Mesothelial cell of epicardium (in vitro differentiated cells): ENCODE measurements at regions not wholly inside any gene's neighbourhood (a gene's known extent, or its start where the extent isn't known, plus 50 kb on each side); places are given as distances from the start of the nearest gene placed in this dataset.
"Not testable (repeated sequence)": the region's sequence is repeated elsewhere in the genome, so short reads cannot be mapped to it uniquely, and the experiment has no call there.

Experiments used
- DNase-seq, 2 experiments: peaks; one replicate each; pipeline ENCODE4 v3.0.0; 2021; ENCODE audit warnings: low spot score in 2 of 2; ENCODE audit not compliant: unreplicated experiment in 2 of 2
- H3K27ac Mint-ChIP-seq: 2 replicates; pipeline ENCODE4 v1.8.0; 2021; ENCODE audit warnings: mixed read lengths
- H3K27me3 Mint-ChIP-seq: 2 replicates; pipeline ENCODE4 v1.8.0; 2021; ENCODE audit warnings: low read depth, mixed read lengths
- H3K36me3 Mint-ChIP-seq: 2 replicates; pipeline ENCODE4 v1.8.0; 2021; ENCODE audit warnings: mixed read lengths
- H3K4me1 Mint-ChIP-seq: 2 replicates; pipeline ENCODE4 v1.8.0; 2021; ENCODE audit warnings: mixed read lengths
- H3K4me3 Mint-ChIP-seq: 2 replicates; pipeline ENCODE4 v1.8.0; 2021; ENCODE audit warnings: mild to moderate bottlenecking, moderate library complexity, mixed read lengths
- H3K9me3 Mint-ChIP-seq: 2 replicates; pipeline ENCODE4 v1.8.0; 2021; ENCODE audit warnings: mixed read lengths
- CTCF ChIP-seq: fragments of 200-600 bp; sonication (generic); IDR thresholded peaks from one replicate; pipeline ENCODE4 v1.5.0; 2021; ENCODE audit warnings: antibody characterized with exemption; ENCODE audit not compliant: unreplicated experiment

- Mint-ChIP-seq H3K4me3 (no peak overlapping the region), H3K9me3 (peaks cover 16% of the 10 kb centered on the region), H3K27ac (no peak overlapping the region), H3K27me3 (peaks cover 8% of the 10 kb centered on the region), H3K4me1 (no peaks in the 10 kb centered on the region), H3K36me3 (no peaks in the 10 kb centered on the region)
- DNase-seq, result no peak
- TF ChIP-seq CTCF, result no peak
These were observed 136.4 kb downstream of the GPR63 start for GRCh38 chr6:96700915-96701314.

- not testable (repeated sequence) for H3K4me3 Mint-ChIP-seq, H3K36me3 Mint-ChIP-seq, H3K27ac Mint-ChIP-seq, H3K4me1 Mint-ChIP-seq, DNase-seq, H3K9me3 Mint-ChIP-seq
- H3K27me3 Mint-ChIP-seq, result peaks cover 15% of the 10 kb centered on the region
These were observed 131.5 kb downstream of the FHL5 start for GRCh38 chr6:96694429-96694828.

GRCh38 chr6:96687121-96687520 is 124.2 kb downstream of the FHL5 start:
- no peak overlapping the region for H3K27ac Mint-ChIP-seq
- H3K4me3 Mint-ChIP-seq, result no peak overlapping the region
- H3K9me3 Mint-ChIP-seq, result peaks cover 9% of the 10 kb centered on the region

GRCh38 chr6:96685702-96686101 is 122.8 kb downstream of the FHL5 start:
- no peak for TF ChIP-seq CTCF
- no peak overlapping the region for H3K27ac Mint-ChIP-seq
- no peaks in the 10 kb centered on the region for H3K36me3 Mint-ChIP-seq
- H3K27me3 Mint-ChIP-seq, result no peaks in the 10 kb centered on the region
- H3K4me1 Mint-ChIP-seq, result no peaks in the 10 kb centered on the region
- DNase-seq, result no peak
- peaks cover 9% of the 10 kb centered on the region for H3K9me3 Mint-ChIP-seq
- H3K4me3 Mint-ChIP-seq, result no peak overlapping the region

More at GRCh38 chr6:96687121-96687520, 124.2 kb downstream of the FHL5 start:
- DNase-seq, result no peak
- Mint-ChIP-seq H3K27me3 (no peaks in the 10 kb centered on the region), H3K36me3 (no peaks in the 10 kb centered on the region), H3K4me1 (no peaks in the 10 kb centered on the region)
- no peak for TF ChIP-seq CTCF

- H3K27ac Mint-ChIP-seq, result no peak overlapping the region
- H3K4me1 Mint-ChIP-seq, result no peaks in the 10 kb centered on the region
- no peak overlapping the region for H3K4me3 Mint-ChIP-seq
- no peaks in the 10 kb centered on the region for H3K36me3 Mint-ChIP-seq
- H3K9me3 Mint-ChIP-seq, result peaks cover 9% of the 10 kb centered on the region
- TF ChIP-seq CTCF, result no peak
- peaks cover 2% of the 10 kb centered on the region for H3K27me3 Mint-ChIP-seq
- DNase-seq, result no peak
These were observed 121.0 kb downstream of the FHL5 start for GRCh38 chr6:96683819-96684528.

- peaks cover 2% of the 10 kb centered on the region for H3K27me3 Mint-ChIP-seq
- H3K36me3 Mint-ChIP-seq, result no peaks in the 10 kb centered on the region
- DNase-seq, result no peak
- H3K27ac Mint-ChIP-seq, result no peak overlapping the region
- no peak overlapping the region for H3K4me3 Mint-ChIP-seq
- H3K9me3 Mint-ChIP-seq, result peaks cover 7% of the 10 kb centered on the region
- H3K4me1 Mint-ChIP-seq, result no peaks in the 10 kb centered on the region
- no peak for TF ChIP-seq CTCF
These were observed 119.1 kb downstream of the FHL5 start for GRCh38 chr6:96682017-96682416.
